ENCODE measurements at regions not wholly inside any gene's neighbourhood (a gene's known extent, or its start where the extent isn't known, plus 50 kb on each side); places are given as distances from the start of the nearest gene placed in this dataset.

GRCh38 chr22:49608228-49608627, 219.4 kb downstream of the BRD1 start:
- no peak overlapping the region for H3K4me3 ChIP-seq (ENCODE audit: low read depth, low read length)
- TF ChIP-seq CTCF (conservative IDR thresholded peaks at IDR 0.05; ENCODE audit: low read depth, low read length): no peak
- no peak for DNase-seq (ENCODE audit: low read depth)

- no peak overlapping the region for H3K4me3 ChIP-seq (ENCODE audit: low read depth, low read length)
- DNase-seq (ENCODE audit: low read depth): no peak
- no peak for TF ChIP-seq CTCF (conservative IDR thresholded peaks at IDR 0.05; ENCODE audit: low read depth, low read length)
Observed at GRCh38 chr22:49607821-49608220, 219.9 kb downstream of the BRD1 start.

- no peak for DNase-seq (ENCODE audit: low read depth)
- no peak for TF ChIP-seq CTCF (conservative IDR thresholded peaks at IDR 0.05; ENCODE audit: low read depth, low read length)
- H3K4me3 ChIP-seq (ENCODE audit: low read depth, low read length): no peak overlapping the region
Observed at GRCh38 chr22:49606562-49607290, 220.9 kb downstream of the BRD1 start.

- DNase-seq (ENCODE audit: low read depth): no peak
- TF ChIP-seq CTCF (conservative IDR thresholded peaks at IDR 0.05; ENCODE audit: low read depth, low read length): no peak
- no peak overlapping the region for H3K4me3 ChIP-seq (ENCODE audit: low read depth, low read length)
Observed at GRCh38 chr22:49604732-49605302, 222.9 kb downstream of the BRD1 start.

GRCh38 chr22:49603016-49603415, 224.7 kb downstream of the BRD1 start:
- DNase-seq (ENCODE audit: low read depth): no peak
- no peak for TF ChIP-seq CTCF (conservative IDR thresholded peaks at IDR 0.05; ENCODE audit: low read depth, low read length)
- H3K4me3 ChIP-seq (ENCODE audit: low read depth, low read length): no peak overlapping the region

GRCh38 chr22:49602481-49602880, 225.2 kb downstream of the BRD1 start:
- no peak overlapping the region for H3K4me3 ChIP-seq (ENCODE audit: low read depth, low read length)
- DNase-seq (ENCODE audit: low read depth): no peak
- no peak for TF ChIP-seq CTCF (conservative IDR thresholded peaks at IDR 0.05; ENCODE audit: low read depth, low read length)
